ENCODE measurements at regions not wholly inside any gene's neighbourhood (a gene's known extent, or its start where the extent isn't known, plus 50 kb on each side); places are given as distances from the start of the nearest gene placed in this dataset.
"Not testable (repeated sequence)": the region's sequence is repeated elsewhere in the genome, so short reads cannot be mapped to it uniquely, and the experiment has no call there.

- Histone ChIP-seq H3K9ac (ENCODE audit: extremely low read depth, low read length, poor library complexity, severe bottlenecking) (no peak overlapping the region), H3K27me3 (ENCODE audit: control insufficient read depth, insufficient read depth, low read length, poor library complexity, severe bottlenecking) (no peaks in the 10 kb centered on the region), H3K4me3 (ENCODE audit: low read length) (no peak overlapping the region), H3K27ac (ENCODE audit: low read depth, low read length) (no peak overlapping the region), H3K4me1 (ENCODE audit: control insufficient read depth, insufficient read depth, low read length) (no peaks in the 10 kb centered on the region), H3K9me3 (ENCODE audit: control insufficient read depth, low read length) (no peaks in the 10 kb centered on the region), H3K36me3 (ENCODE audit: control insufficient read depth, insufficient read depth, low read length) (no peaks in the 10 kb centered on the region)
- no peak overlapping the region for H3K4me3 Mint-ChIP-seq
- no peak for DNase-seq
- H3K9me3 Mint-ChIP-seq: no peaks in the 10 kb centered on the region
- no peak overlapping the region for H3K27ac Mint-ChIP-seq
- H3K4me1 Mint-ChIP-seq: peaks cover 4% of the 10 kb centered on the region
- H3K36me3 Mint-ChIP-seq (ENCODE audit: low read depth): no peaks in the 10 kb centered on the region
- no peaks in the 10 kb centered on the region for H3K27me3 Mint-ChIP-seq (ENCODE audit: insufficient read depth)
- 95 to 100% methylated on average over 1 to 4 of the region's 4 CpGs for WGBS, 2 experiments (ENCODE audit: insufficient coverage in 1 of 2, insufficient read length in 1 of 2)
- no peak for TF ChIP-seq CTCF (conservative IDR thresholded peaks at IDR 0.05)
Measured at GRCh38 chr5:164146223-164146622, 640.8 kb downstream of the MAT2B start.

- H3K4me1 ChIP-seq (ENCODE audit: control insufficient read depth, insufficient read depth, low read length): no peaks in the 10 kb centered on the region
- Mint-ChIP-seq H3K27ac (no peak overlapping the region), H3K4me1 (peaks cover 4% of the 10 kb centered on the region), H3K4me3 (no peak overlapping the region), H3K27me3 (ENCODE audit: insufficient read depth) (no peaks in the 10 kb centered on the region), H3K36me3 (ENCODE audit: low read depth) (no peaks in the 10 kb centered on the region), H3K9me3 (no peaks in the 10 kb centered on the region)
- H3K36me3 ChIP-seq (ENCODE audit: control insufficient read depth, insufficient read depth, low read length): no peaks in the 10 kb centered on the region
- H3K9ac ChIP-seq (ENCODE audit: extremely low read depth, low read length, poor library complexity, severe bottlenecking): no peak overlapping the region
- 61 to 66% methylated on average over 3 to 4 of the region's 4 CpGs for WGBS, 2 experiments (ENCODE audit: insufficient coverage in 1 of 2, insufficient read length in 1 of 2)
- no peak overlapping the region for H3K27ac ChIP-seq (ENCODE audit: low read depth, low read length)
- H3K9me3 ChIP-seq (ENCODE audit: control insufficient read depth, low read length): no peaks in the 10 kb centered on the region
- TF ChIP-seq CTCF (conservative IDR thresholded peaks at IDR 0.05): no peak
- H3K4me3 ChIP-seq (ENCODE audit: low read length): no peak overlapping the region
- DNase-seq: no peak
- H3K27me3 ChIP-seq (ENCODE audit: control insufficient read depth, insufficient read depth, low read length, poor library complexity, severe bottlenecking): no peaks in the 10 kb centered on the region
Measured at GRCh38 chr5:164148292-164148691, 642.9 kb downstream of the MAT2B start.

- H3K9me3 ChIP-seq (ENCODE audit: control insufficient read depth, low read length); H3K27ac Mint-ChIP-seq; H3K4me3 Mint-ChIP-seq; H3K4me3 ChIP-seq (ENCODE audit: low read length); H3K27me3 ChIP-seq (ENCODE audit: control insufficient read depth, insufficient read depth, low read length, poor library complexity, severe bottlenecking); H3K27me3 Mint-ChIP-seq (ENCODE audit: insufficient read depth); H3K4me1 ChIP-seq (ENCODE audit: control insufficient read depth, insufficient read depth, low read length); H3K9ac ChIP-seq (ENCODE audit: extremely low read depth, low read length, poor library complexity, severe bottlenecking); H3K27ac ChIP-seq (ENCODE audit: low read depth, low read length); H3K36me3 ChIP-seq (ENCODE audit: control insufficient read depth, insufficient read depth, low read length); H3K9me3 Mint-ChIP-seq; DNase-seq; H3K4me1 Mint-ChIP-seq; H3K36me3 Mint-ChIP-seq (ENCODE audit: low read depth): not testable (repeated sequence)
- WGBS, 2 experiments (ENCODE audit: insufficient coverage in 1 of 2, insufficient read length in 1 of 2): 100% methylated on average over 1 of the region's 1 CpG; no CpG with 5 or more reads in 1 of the 2 experiments
Measured at GRCh38 chr5:164152539-164152938, 647.1 kb downstream of the MAT2B start.

GRCh38 chr5:164153469-164154172 is 648.2 kb downstream of the MAT2B start:
- no peak overlapping the region for H3K4me3 ChIP-seq (ENCODE audit: low read length)
- H3K27me3 Mint-ChIP-seq (ENCODE audit: insufficient read depth): no peaks in the 10 kb centered on the region
- WGBS, 2 experiments (ENCODE audit: insufficient coverage in 1 of 2, insufficient read length in 1 of 2): 80 to 93% methylated on average over 2 of the region's 4 CpGs
- H3K9ac ChIP-seq (ENCODE audit: extremely low read depth, low read length, poor library complexity, severe bottlenecking): no peak overlapping the region
- no peak overlapping the region for H3K27ac ChIP-seq (ENCODE audit: low read depth, low read length)
- no peaks in the 10 kb centered on the region for H3K27me3 ChIP-seq (ENCODE audit: control insufficient read depth, insufficient read depth, low read length, poor library complexity, severe bottlenecking)
- no peaks in the 10 kb centered on the region for H3K36me3 Mint-ChIP-seq (ENCODE audit: low read depth)
- H3K4me1 Mint-ChIP-seq: no peaks in the 10 kb centered on the region
- H3K27ac Mint-ChIP-seq: no peak overlapping the region
- no peaks in the 10 kb centered on the region for H3K4me1 ChIP-seq (ENCODE audit: control insufficient read depth, insufficient read depth, low read length)
- H3K36me3 ChIP-seq (ENCODE audit: control insufficient read depth, insufficient read depth, low read length): no peaks in the 10 kb centered on the region
- H3K4me3 Mint-ChIP-seq: no peak overlapping the region
- DNase-seq: no peak
- TF ChIP-seq CTCF (conservative IDR thresholded peaks at IDR 0.05): no peak
- H3K9me3 ChIP-seq (ENCODE audit: control insufficient read depth, low read length): no peaks in the 10 kb centered on the region
- H3K9me3 Mint-ChIP-seq: no peaks in the 10 kb centered on the region

Data from endodermal cell (in vitro differentiated cells).